ENCODE measurements at regions not wholly inside any gene's neighbourhood (a gene's known extent, or its start where the extent isn't known, plus 50 kb on each side); places are given as distances from the start of the nearest gene placed in this dataset.

DNA sequence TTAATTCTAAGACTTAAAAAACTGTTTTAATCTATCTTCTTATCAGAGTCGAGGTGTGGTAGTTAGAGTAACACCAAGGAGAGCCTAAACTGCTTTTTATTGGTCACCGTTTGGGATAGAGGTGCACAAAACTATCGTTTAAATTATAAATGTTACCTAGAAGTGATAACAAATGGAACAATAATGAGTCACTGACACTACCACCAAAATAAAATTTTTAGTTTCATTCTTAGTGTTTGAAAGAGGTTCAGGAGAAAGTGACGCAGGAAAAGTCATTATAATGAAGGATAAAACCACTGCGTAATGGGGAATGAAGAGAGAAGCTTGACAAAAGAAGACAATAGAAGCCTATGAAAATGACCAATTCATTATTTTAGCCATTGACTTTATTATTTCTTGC is 158.2 kb downstream of the COX18 start:
- TF ChIP-seq, protein P1, sequence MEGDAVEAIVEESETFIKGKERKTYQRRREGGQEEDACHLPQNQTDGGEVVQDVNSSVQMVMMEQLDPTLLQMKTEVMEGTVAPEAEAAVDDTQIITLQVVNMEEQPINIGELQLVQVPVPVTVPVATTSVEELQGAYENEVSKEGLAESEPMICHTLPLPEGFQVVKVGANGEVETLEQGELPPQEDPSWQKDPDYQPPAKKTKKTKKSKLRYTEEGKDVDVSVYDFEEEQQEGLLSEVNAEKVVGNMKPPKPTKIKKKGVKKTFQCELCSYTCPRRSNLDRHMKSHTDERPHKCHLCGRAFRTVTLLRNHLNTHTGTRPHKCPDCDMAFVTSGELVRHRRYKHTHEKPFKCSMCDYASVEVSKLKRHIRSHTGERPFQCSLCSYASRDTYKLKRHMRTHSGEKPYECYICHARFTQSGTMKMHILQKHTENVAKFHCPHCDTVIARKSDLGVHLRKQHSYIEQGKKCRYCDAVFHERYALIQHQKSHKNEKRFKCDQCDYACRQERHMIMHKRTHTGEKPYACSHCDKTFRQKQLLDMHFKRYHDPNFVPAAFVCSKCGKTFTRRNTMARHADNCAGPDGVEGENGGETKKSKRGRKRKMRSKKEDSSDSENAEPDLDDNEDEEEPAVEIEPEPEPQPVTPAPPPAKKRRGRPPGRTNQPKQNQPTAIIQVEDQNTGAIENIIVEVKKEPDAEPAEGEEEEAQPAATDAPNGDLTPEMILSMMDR (IDR thresholded peaks at IDR 0.05; ENCODE audit: insufficient read depth, low read length): no peak
- TF ChIP-seq POLR2AphosphoS5 (IDR thresholded peaks at IDR 0.05; ENCODE audit: low read depth) (no peak), GABPA (IDR thresholded peaks at IDR 0.05; ENCODE audit: low read depth) (no peak), SPI1 (IDR thresholded peaks at IDR 0.05; ENCODE audit: borderline replicate concordance, low read depth) (no peak)
- TF ChIP-seq, protein P2, sequence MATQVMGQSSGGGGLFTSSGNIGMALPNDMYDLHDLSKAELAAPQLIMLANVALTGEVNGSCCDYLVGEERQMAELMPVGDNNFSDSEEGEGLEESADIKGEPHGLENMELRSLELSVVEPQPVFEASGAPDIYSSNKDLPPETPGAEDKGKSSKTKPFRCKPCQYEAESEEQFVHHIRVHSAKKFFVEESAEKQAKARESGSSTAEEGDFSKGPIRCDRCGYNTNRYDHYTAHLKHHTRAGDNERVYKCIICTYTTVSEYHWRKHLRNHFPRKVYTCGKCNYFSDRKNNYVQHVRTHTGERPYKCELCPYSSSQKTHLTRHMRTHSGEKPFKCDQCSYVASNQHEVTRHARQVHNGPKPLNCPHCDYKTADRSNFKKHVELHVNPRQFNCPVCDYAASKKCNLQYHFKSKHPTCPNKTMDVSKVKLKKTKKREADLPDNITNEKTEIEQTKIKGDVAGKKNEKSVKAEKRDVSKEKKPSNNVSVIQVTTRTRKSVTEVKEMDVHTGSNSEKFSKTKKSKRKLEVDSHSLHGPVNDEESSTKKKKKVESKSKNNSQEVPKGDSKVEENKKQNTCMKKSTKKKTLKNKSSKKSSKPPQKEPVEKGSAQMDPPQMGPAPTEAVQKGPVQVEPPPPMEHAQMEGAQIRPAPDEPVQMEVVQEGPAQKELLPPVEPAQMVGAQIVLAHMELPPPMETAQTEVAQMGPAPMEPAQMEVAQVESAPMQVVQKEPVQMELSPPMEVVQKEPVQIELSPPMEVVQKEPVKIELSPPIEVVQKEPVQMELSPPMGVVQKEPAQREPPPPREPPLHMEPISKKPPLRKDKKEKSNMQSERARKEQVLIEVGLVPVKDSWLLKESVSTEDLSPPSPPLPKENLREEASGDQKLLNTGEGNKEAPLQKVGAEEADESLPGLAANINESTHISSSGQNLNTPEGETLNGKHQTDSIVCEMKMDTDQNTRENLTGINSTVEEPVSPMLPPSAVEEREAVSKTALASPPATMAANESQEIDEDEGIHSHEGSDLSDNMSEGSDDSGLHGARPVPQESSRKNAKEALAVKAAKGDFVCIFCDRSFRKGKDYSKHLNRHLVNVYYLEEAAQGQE (IDR thresholded peaks at IDR 0.05; ENCODE audit: insufficient replicate concordance, low read depth): no peak
